PC-9 (cell line): ENCODE measurements at regions not wholly inside any gene's neighbourhood (a gene's known extent, or its start where the extent isn't known, plus 50 kb on each side); places are given as distances from the start of the nearest gene placed in this dataset.

Experiments used
- BruUV-seq: library from RNA; stranded (reverse); fragments of 400-500 nt; replicated peaks from 2 replicates; lab custom pipeline; 2021; lab: Mats Ljungman, UMichigan
- CTCF ChIA-PET: fragments of 300-600 bp; sonication (Branson Sonifier 250); formaldehyde crosslinking; loops from one replicate; lab custom pipeline; 2022; ENCODE audit warnings: antibody characterized with exemption; lab: Charles Lee
- POLR2A ChIA-PET: fragments of 300-600 bp; sonication (Branson Sonifier 250); formaldehyde crosslinking; loops from one replicate; lab custom pipeline; 2022; ENCODE audit warnings: antibody characterized with exemption; ENCODE audit not compliant: unreplicated experiment; lab: Charles Lee
- DNase-seq, 2 experiments: peaks; one replicate each; pipeline versions ENCODE4 v3.0.0 to v3.0.0-alpha.2; 2015 to 2022; ENCODE audit warnings: mixed read lengths in 1 of 2
- H2AFZ ChIP-seq: fragments of 200-600 bp; sonication (generic); 2 replicates; pipeline ENCODE4 v1.8.1; 2017; ENCODE audit warnings: antibody characterized with exemption
- H3F3A ChIP-seq: fragments of 200-600 bp; sonication (generic); 2 replicates; pipeline ENCODE4 v1.8.1; 2017; ENCODE audit warnings: antibody characterized with exemption, mild to moderate bottlenecking, low read depth; ENCODE audit not compliant: insufficient read depth
- H3K27ac ChIP-seq: fragments of 200-600 bp; sonication (generic); 2 replicates; pipeline ENCODE4 v1.6.1; 2016; ENCODE audit warnings: mixed run types
- H3K27me3 ChIP-seq: fragments of 200-600 bp; sonication (generic); 2 replicates; pipeline ENCODE4 v1.6.1; 2016; ENCODE audit warnings: low read depth, mixed run types; ENCODE audit not compliant: insufficient read depth
- H3K36me3 ChIP-seq: fragments of 200-600 bp; sonication (generic); 2 replicates; pipeline ENCODE4 v1.6.1; 2016; ENCODE audit warnings: low read depth, mixed run types
- H3K4me1 ChIP-seq: fragments of 200-600 bp; sonication (generic); replicated peaks from 2 replicates; pipeline ENCODE4 v1.6.1; 2016; ENCODE audit warnings: mixed run types; ENCODE audit not compliant: insufficient read depth
- H3K4me2 ChIP-seq: fragments of 200-600 bp; sonication (generic); 2 replicates; pipeline ENCODE4 v1.6.1; 2017; ENCODE audit warnings: mixed run types
- H3K4me3 ChIP-seq: fragments of 200-600 bp; sonication (generic); 2 replicates; pipeline ENCODE4 v1.6.1; 2016; ENCODE audit warnings: mixed run types
- H3K79me2 ChIP-seq: fragments of 200-600 bp; sonication (generic); 2 replicates; pipeline ENCODE4 v1.6.1; 2017; ENCODE audit warnings: low read depth, mixed run types
- H3K9me2 ChIP-seq: fragments of 200-600 bp; sonication (generic); 2 replicates; pipeline ENCODE4 v1.8.1; 2017; ENCODE audit warnings: mild to moderate bottlenecking; ENCODE audit not compliant: insufficient read depth
- H3K9me3 ChIP-seq: fragments of 200-600 bp; sonication (generic); 2 replicates; pipeline ENCODE4 v1.8.1; 2016; ENCODE audit warnings: low read depth; ENCODE audit not compliant: insufficient read depth
- H4K20me1 ChIP-seq: fragments of 200-600 bp; sonication (generic); 2 replicates; pipeline ENCODE4 v1.8.1; 2017; ENCODE audit not compliant: insufficient read depth
- CTCF ChIP-seq: fragments of 200-600 bp; sonication (generic); conservative IDR thresholded peaks from 2 replicates; pipeline ENCODE4 v1.6.1; 2017; ENCODE audit warnings: mixed run types, antibody characterized with exemption, mild to moderate bottlenecking, moderate library complexity
- EZH2 ChIP-seq: fragments of 200-600 bp; sonication (generic); IDR thresholded peaks from 2 replicates; pipeline ENCODE4 v1.8.0; 2017; ENCODE audit warnings: antibody characterized with exemption, low read depth
- intact Hi-C: fragments of 100-400 bp; cut with micrococcal nuclease; formaldehyde crosslinking; loops from one replicate; pipeline ENCODE4 v1.10.0; 2022; ENCODE audit not compliant: unreplicated experiment

DNA sequence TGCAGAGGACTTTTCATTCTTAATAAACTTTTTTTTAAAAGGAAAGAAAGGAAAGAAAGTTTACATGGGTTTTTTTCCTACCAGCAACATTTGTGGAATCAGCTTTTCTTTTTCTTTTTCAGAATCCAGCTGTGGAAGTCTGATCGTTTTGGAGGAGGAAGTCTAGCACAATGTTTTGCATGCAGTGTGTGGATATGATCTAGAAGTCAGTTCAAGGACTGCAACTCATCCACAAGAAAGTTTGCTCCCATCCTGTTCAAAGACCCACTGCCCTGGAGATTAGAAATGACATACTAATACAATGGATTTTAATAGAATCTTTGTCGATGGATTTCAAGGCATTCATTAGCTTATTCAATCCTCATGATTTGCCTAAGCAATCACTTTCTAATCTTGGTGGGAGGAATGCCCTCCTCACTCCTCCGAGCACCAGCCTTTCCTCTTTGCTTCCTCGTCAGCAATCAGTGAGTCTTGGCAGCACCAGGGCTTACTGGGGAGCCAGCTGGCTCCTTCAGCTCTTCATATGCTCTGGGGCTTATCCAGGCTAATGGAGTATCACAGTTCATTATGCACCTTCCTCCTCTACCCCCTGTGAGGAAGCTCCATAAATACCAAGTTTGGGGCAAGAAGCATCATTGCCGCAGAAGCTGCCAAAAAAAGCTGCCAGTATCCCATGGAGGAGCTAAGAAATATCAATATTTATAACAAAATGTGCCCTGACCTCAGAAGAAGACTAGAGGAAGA is 392.3 kb upstream of the PKN2 start:
- TF ChIP-seq CTCF = no peak
- BruUV-seq = no TSS peak
- no peaks in the 10 kb centered on the region for H3K9me2 ChIP-seq
- CTCF ChIA-PET = no interaction called here
- H3K4me3 ChIP-seq = no peak overlapping the region
- H2AFZ ChIP-seq = 0 out of 2 replicates have a peak overlapping the region, but pooled peaks have one; percentile 33
- H3K4me2 ChIP-seq = no peak overlapping the region
- no peak for DNase-seq
- H3K36me3 ChIP-seq = no peaks in the 10 kb centered on the region
- no peaks in the 10 kb centered on the region for H3K9me3 ChIP-seq
- intact Hi-C loops = no loop called here
- no peaks in the 10 kb centered on the region for H3K4me1 ChIP-seq
- H3F3A ChIP-seq = no peaks in the 10 kb centered on the region
- no peaks in the 10 kb centered on the region for H3K79me2 ChIP-seq
- H3K27ac ChIP-seq = no peak overlapping the region
- H3K27me3 ChIP-seq = no peaks in the 10 kb centered on the region
- POLR2A ChIA-PET = no interaction called here
- no peaks in the 10 kb centered on the region for H4K20me1 ChIP-seq

DNA sequence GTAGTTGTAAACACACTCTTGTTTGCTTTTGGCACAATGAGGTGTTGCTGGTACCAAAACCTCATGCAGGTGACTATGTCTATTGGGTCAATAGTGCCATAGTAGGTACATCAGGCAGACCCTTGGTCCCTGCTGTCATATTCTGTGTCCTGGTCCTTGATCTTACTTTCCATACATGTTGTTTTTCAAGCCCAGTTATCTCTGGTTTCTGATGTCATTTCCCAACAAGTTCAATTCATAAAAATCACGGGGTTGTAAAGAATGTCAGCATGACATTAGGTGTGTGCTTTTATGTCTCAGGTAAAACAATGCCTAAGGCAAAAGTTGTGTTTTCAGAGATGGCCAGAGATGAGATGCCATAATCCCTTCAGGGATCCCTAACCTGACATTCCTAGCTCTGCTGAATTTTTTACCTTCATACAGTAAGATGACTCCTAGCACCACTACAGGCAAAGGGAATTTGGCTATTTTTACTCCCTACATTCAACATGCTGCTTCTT is 390.3 kb upstream of the PKN2 start:
- Histone ChIP-seq H2AFZ (no peak overlapping the region), H3K36me3 (no peaks in the 10 kb centered on the region), H3K79me2 (no peaks in the 10 kb centered on the region), H3F3A (no peaks in the 10 kb centered on the region), H3K4me2 (no peak overlapping the region), H4K20me1 (no peaks in the 10 kb centered on the region), H3K9me2 (no peaks in the 10 kb centered on the region), H3K4me1 (no peaks in the 10 kb centered on the region), H3K27ac (no peak overlapping the region), H3K4me3 (no peak overlapping the region), H3K27me3 (no peaks in the 10 kb centered on the region), H3K9me3 (no peaks in the 10 kb centered on the region)
- no peak for DNase-seq
- intact Hi-C loops = no loop called here
- TF ChIP-seq EZH2 (no peak), CTCF (no peak)
- CTCF ChIA-PET = no interaction called here
- POLR2A ChIA-PET = interaction anchor here (0.6 kb wide), 1 partner anchor 8 kb away, joined by 5 read pairs; no protein-coding TSS in a partner anchor
- no TSS peak for BruUV-seq

GRCh38 chr1:88296227-88296626 is 387.8 kb upstream of the PKN2 start:
- no peaks in the 10 kb centered on the region for H3F3A ChIP-seq
- POLR2A ChIA-PET = no interaction called here
- CTCF ChIA-PET = interaction anchor here (0.6 kb wide), 1 partner anchor 1880 kb away, joined by 4 read pairs; no protein-coding TSS in a partner anchor
- no peaks in the 10 kb centered on the region for H3K9me2 ChIP-seq
- no peak overlapping the region for H2AFZ ChIP-seq
- no TSS peak for BruUV-seq
- TF ChIP-seq EZH2 (no peak), CTCF (no peak)
- no peak overlapping the region for H3K4me3 ChIP-seq
- no peaks in the 10 kb centered on the region for H3K27me3 ChIP-seq
- no peaks in the 10 kb centered on the region for H3K36me3 ChIP-seq
- H3K4me2 ChIP-seq = no peak overlapping the region
- no peaks in the 10 kb centered on the region for H3K9me3 ChIP-seq
- intact Hi-C loops = no loop called here
- no peaks in the 10 kb centered on the region for H3K79me2 ChIP-seq
- H3K27ac ChIP-seq = no peak overlapping the region
- no peak for DNase-seq
- H3K4me1 ChIP-seq = no peaks in the 10 kb centered on the region
- H4K20me1 ChIP-seq = no peaks in the 10 kb centered on the region
